Frontal cortex (tissue), 3 donors: ENCODE measurements at regions not wholly inside any gene's neighbourhood (a gene's known extent, or its start where the extent isn't known, plus 50 kb on each side); places are given as distances from the start of the nearest gene placed in this dataset.

Source experiments
- DNase-seq, 2 donors: peaks; one replicate each; pipeline ENCODE4 v3.0.0; 2012; ENCODE audit warnings: low spot score in 2 of 2
- FAIRE-seq: peaks from 2 replicates; lab custom pipeline; 2012; peaks lifted over from hg19 to GRCh38; lab: Jason Lieb, UNC
- donor health status: control.
- donor health status: control.
- donor health status: control.

- DNase-seq (no peak), FAIRE-seq (no peak)
Observed at GRCh38 chr4:157983300-157983699, 189.5 kb downstream of the GASK1B start.

GRCh38 chr4:157980158-157980557 is 192.7 kb downstream of the GASK1B start:
- DNase-seq (no peak), FAIRE-seq (no peak)

- peak; percentile 79 for FAIRE-seq
Observed at GRCh38 chr4:157978680-157979361, 194.0 kb downstream of the GASK1B start.

GRCh38 chr4:157977086-157977485 is 195.7 kb downstream of the GASK1B start:
- FAIRE-seq = no peak
- no peak for DNase-seq

More at GRCh38 chr4:157978680-157979361, 194.0 kb downstream of the GASK1B start:
- peak; percentile 24 to 45 for DNase-seq

GRCh38 chr4:157973297-157973696 is 199.5 kb downstream of the GASK1B start:
- no peak for FAIRE-seq
- no peak for DNase-seq

- DNase-seq = no peak
- no peak for FAIRE-seq
Observed at GRCh38 chr4:157964463-157964862, 208.4 kb downstream of the GASK1B start.

GRCh38 chr4:157961229-157961990 is 211.4 kb downstream of the GASK1B start:
- FAIRE-seq (no peak), DNase-seq (no peak)

GRCh38 chr4:157957905-157958304 is 214.9 kb downstream of the GASK1B start:
- FAIRE-seq (no peak), DNase-seq (no peak)

- no peak for DNase-seq
Observed at GRCh38 chr4:157942017-157942416, 230.8 kb downstream of the GASK1B start.

GRCh38 chr4:157934151-157934550 is 238.7 kb downstream of the GASK1B start:
- FAIRE-seq (no peak), DNase-seq (no peak)

More at GRCh38 chr4:157942017-157942416, 230.8 kb downstream of the GASK1B start:
- FAIRE-seq = no peak

- FAIRE-seq = no peak
- no peak for DNase-seq
Observed at GRCh38 chr4:157932936-157933335, 239.9 kb downstream of the GASK1B start.

GRCh38 chr4:157929486-157929885 is 243.3 kb downstream of the GASK1B start:
- DNase-seq (no peak), FAIRE-seq (no peak)

GRCh38 chr4:157918036-157918832 is 254.6 kb downstream of the GASK1B start:
- no peak for DNase-seq

GRCh38 chr4:157912212-157912611 is 260.6 kb downstream of the GASK1B start:
- no peak for DNase-seq

More at GRCh38 chr4:157918036-157918832, 254.6 kb downstream of the GASK1B start:
- FAIRE-seq = no peak

GRCh38 chr4:157911662-157912061 is 261.2 kb downstream of the GASK1B start:
- DNase-seq (no peak), FAIRE-seq (no peak)

More at GRCh38 chr4:157912212-157912611, 260.6 kb downstream of the GASK1B start:
- FAIRE-seq = no peak

- no peak for FAIRE-seq
- DNase-seq = no peak
Observed at GRCh38 chr4:157908691-157909090, 264.1 kb downstream of the GASK1B start.

- FAIRE-seq (no peak), DNase-seq (no peak)
Observed at GRCh38 chr4:157908031-157908430, 264.8 kb downstream of the GASK1B start.

GRCh38 chr4:157907226-157907946 is 265.4 kb downstream of the GASK1B start:
- FAIRE-seq = no peak
- DNase-seq = no peak

- FAIRE-seq = no peak
- DNase-seq = no peak
Observed at GRCh38 chr4:157898836-157899605, 273.8 kb downstream of the GASK1B start.
